HG03460 (cell line): ENCODE measurements at regions not wholly inside any gene's neighbourhood (a gene's known extent, or its start where the extent isn't known, plus 50 kb on each side); places are given as distances from the start of the nearest gene placed in this dataset.
"Not testable (repeated sequence)": the region's sequence is repeated elsewhere in the genome, so short reads cannot be mapped to it uniquely, and the experiment has no call there.

ENCODE experiments used
- ATAC-seq: cut with Tn5 transposase; IDR thresholded peaks from one replicate; pipeline ENCODE4 v1.9.1; 2021; ENCODE audit not compliant: unreplicated experiment

DNA sequence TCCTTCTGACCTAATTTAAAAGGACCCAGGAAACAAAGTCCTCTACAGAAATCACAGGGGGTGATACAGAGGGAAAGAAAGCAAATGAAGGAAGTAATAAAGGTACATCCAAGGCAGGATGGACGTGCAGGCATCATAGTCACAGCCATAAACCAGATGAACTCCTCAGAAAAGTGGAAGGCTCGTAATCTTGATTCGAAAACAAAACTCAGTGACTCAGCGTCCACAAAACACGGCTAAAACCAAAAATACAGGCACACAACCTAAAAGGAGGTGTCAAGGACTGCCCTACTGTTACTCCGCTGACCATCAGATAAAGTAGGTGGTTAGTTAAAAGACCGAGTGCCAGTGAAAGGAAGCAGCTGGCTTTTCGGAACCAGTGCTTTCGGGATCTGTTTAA lies 81.5 kb downstream of the TRIM69 start:
- not testable (repeated sequence) for ATAC-seq

DNA sequence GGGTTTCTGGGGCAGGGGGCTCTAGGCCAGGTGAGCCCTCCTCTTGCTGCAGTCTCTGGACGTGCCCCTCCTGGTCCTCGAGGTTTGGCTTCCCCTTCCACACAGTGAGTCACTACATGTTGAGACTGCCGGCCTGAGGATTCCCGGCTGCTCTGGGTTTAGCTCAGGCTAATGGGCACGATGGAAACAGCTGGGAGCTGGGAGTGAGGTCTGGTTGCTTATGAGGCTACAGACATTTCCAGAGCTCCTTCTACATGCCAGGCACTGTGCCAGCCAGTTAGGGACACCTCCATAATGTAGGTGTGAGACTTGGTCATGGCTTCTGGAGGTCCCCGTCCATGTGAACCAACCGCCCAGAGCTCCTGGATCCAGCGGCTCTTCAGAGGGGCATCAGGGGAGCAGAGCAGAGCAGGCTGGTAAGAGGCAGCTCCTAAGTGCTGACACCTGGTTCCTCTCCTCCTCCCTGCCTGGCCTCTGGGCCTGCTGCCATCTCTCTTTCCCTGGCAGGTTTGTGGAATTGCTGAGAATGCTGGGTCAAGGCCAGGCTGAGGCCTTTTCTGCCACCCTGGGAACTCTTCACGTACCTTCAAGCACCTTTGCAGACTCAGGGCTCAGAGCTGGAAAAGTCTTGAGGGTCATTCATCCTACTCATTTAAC lies 83.1 kb downstream of the TRIM69 start:
- ATAC-seq, result not testable (repeated sequence)

DNA sequence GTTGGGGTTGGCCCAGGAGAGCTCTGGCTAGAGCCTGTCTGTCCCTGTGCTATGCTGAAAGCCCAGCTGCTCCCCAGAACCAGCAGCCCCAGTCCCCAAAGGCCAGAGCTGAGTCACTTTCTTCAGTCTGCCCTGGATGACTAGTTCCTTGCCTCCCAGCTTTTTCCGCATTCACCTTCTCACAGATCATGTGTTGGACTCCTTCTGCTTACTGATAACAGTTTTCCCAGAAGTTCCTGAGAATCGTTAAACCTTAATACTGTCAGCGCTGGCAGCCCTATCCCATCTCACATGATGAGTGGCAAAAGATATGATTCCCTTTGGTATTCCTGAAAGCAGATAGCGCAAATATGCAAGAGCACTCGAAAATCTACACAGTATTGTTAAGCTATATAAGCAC lies 84.2 kb downstream of the TRIM69 start:
- not testable (repeated sequence) for ATAC-seq

DNA sequence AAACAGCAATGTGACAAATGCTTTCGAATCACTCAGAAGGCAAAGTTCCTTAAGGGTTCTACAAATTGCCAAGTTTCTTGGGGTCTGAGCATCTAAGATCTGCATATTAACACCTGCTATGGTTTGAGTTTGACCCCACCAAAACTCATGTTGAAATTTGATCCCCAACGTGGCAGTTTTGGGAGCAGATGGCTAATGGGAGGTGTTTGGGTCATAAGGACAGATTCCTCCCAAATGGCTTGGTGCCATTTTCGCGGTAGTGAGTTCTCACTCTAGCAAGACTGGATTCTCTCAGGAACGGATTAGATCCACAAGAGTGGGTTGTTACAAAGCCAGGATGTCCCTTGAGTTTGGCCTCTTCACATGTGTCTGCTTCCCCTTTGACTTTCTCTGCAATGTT lies 84.6 kb downstream of the TRIM69 start:
- ATAC-seq, result not testable (repeated sequence)

DNA sequence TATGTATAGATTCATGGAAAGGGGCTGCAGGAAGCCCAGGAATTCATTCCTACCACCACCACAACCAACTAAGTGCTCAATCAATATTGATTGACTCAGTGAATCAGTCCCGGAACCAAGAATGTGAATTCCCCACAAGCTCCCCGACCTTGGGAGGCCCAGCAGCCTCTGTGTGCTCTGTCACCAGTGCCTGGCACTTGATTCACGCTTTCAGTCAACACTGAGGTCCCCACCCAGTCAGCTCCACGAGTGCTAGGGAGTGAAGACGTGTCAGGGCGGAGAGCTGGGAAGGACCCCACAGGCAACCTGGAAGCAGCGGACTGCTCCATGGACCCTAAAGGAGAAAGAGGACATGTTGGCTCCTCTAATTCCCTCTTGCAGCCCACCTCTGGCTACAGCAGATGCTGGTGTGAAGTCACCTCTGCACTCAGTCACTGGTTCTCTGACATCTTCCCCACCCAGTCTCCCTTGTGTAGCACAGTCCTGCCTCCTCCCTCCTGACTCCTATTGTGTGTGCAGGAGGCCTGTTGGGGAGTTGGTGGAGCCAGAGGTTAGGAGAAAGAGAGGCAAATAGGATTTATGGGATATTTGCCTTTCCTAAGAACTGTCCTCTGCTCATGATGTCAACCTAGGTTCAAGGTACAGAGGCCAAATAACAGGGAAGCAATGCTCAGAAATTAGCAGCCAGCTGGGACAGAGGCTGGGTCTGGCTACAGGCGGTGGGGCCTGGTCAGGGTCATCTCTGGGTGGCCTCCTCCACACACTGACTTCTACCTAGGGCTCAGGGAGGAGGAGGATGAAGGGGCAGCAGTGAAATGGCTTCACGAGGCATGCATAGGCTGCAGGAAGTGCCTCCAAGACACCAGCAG lies 88.2 kb downstream of the TRIM69 start:
- ATAC-seq, result not testable (repeated sequence)

DNA sequence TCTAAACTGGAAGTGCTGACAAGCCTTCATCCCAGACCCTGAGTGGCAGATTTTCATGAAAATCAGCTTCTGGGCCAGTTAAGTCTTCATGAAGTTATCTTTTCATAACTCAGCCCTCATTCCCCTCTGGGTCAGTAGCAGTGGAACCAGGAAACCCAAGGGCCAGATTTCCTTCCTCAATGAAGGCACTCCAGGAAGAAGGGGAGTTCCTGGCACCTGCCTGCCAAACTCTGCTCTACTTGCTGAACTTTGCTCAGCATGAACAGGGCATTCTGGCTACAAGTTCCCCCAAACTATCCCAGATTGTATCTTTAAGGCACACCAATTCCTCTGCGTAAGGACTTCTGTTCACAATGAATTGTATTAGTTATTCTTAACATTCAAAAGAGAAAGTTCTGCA lies 90.3 kb downstream of the TRIM69 start:
- ATAC-seq, result not testable (repeated sequence)

DNA sequence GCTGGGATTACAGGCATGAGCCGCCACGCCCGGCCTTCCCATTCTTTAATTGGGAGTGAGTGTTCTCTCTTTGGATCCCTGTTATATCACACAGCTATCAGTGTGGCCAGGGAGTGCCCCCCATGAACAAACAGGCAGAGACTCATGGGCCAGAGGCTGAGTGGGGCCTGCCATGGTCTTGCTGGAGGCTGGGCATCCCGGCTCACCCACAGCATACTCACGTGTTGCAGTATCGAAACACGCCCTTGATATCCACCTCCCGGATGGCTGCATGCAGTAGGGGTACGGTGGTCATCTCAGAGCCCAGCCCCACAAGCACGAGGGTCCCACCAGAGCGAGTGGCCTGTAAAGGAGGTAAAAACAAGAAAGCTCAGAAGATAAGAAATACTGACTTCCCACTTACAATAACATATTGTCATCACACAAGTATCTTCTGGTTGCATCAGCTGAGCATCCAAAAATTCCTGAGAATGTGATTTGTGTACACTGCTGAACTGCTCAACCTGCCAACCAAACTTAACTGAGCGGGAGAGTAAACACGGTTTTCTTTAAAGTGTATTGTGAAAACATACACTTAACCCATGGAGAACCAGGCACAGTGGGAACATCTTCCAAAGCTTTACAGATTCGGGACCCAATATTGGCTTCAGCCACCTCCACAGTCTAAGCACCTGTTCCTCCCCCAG lies 92.0 kb downstream of the TRIM69 start:
- not testable (repeated sequence) for ATAC-seq

DNA sequence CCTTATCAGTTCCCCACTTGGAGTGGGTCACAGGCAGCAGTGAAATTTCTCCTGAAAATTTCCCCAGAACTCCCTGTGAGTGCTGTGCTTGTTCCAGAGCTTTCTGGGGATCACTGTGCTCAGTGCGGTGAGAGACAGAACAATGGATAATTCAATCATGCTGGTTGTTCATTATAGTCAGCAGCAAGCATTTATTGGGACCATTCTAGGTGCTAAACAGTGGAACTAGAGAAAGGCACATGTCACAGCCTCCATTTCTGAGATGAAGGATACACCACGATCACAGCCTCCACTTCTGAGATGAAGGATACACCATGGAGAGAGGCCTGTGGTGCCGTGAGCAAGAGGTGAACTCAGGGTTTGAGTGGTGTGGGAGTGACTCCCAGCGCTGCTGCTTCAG lies 92.8 kb downstream of the TRIM69 start:
- not testable (repeated sequence) for ATAC-seq

DNA sequence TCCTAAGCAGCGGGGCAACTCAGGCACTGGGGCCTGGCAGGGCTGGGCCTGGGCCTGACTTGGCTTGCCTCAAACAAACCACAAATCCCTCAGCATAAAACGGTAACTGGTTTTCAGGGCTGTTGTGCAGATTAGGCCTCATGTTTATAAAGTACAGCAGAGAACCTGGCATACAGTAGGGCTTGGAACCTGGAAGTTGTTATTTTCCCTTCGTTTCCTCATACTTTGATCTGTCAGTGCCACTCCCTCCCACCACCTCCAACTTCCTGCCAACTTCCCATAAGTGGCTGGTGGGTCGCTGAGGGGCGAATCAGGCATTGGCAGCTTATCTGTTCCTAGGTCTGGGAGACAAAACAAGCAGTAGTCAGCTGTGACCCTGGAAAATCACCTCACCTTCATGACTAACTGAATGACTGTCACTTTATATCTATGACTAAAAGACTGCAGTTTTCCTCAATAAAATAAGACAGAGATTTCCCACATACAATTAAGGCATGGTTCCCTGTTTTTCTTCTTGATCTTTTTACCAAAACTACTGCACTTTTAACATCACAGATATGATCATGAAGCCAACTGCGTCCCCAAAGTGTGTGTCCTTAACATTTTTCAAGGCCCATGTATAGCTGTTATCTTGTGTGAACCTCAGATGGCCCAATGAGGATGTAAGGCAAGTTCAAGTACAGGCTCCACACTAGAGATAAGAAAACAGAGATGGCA lies 94.5 kb downstream of the TRIM69 start:
- not testable (repeated sequence) for ATAC-seq

DNA sequence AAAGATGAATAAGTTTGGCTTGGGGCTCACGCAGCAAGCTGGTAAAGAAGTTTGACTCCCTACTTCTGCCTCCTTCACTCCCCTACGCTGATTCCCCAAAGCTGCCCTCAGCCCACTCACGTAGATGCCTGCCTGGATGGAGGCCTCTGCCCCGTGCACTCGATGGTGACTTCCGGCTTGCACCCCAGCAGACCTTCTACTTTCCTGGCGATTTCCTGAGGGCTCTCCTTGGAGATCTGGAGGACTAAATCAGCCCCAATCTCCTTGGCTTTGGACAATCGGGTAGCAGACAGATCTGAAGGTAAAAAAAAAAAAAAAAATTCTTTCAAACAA lies 95.0 kb downstream of the TRIM69 start:
- not testable (repeated sequence) for ATAC-seq

DNA sequence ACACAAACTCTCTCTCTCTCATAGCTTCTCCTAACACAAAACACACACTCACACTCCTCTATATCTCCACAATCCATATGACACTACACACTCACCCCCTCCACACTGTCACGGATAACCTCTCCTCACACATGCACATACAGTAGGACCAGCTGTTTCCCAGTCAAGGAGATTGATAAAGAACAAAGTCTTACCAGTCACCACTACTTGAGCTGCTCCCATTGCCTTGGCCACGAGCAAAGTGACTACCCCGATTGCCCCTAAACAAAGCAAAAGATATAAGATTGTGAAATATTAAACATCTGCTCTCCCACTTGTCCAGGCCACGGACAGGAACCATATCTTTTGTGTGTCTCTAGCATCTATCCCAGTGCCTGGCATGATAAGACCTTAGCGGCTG lies 95.8 kb downstream of the TRIM69 start:
- ATAC-seq, result not testable (repeated sequence)

DNA sequence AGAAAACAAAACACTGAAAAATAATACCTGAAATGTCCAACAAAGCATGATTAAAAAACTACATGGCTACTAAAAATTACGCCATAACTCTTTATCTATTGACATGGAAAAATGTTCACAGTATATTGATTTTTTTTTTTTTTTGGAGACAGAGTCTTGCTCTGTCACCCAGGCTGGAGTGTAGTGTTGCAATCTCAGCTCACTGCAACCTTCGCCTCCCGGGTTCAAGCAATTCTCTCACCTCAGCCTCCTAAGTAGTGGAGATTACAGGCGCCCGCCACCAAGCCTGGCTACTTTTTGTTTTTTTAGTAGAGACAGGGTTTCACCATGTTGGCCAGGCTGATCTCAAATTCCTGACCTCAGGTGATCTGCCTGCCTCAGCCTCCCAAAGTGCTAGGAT lies 96.8 kb downstream of the TRIM69 start:
- not testable (repeated sequence) for ATAC-seq

DNA sequence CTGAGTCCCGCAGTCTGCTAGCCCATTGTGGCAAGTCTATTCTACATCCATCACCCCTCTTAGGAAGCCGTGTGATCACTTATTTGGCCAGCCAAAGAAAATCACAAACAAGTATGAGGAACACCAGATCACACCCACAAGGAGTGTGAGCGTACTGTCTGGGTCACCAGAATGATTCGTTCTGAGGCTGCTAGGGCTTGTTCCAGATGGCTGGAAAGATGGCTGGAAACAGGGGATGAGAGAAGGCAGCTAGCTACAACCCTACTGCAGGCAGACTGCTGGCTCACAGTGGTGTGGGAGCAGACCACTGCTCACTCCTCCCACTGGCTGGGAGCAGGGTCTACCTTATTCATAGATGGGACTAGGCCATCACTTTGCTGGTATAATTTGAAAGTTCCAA lies 97.4 kb downstream of the TRIM69 start:
- ATAC-seq, result not testable (repeated sequence)

DNA sequence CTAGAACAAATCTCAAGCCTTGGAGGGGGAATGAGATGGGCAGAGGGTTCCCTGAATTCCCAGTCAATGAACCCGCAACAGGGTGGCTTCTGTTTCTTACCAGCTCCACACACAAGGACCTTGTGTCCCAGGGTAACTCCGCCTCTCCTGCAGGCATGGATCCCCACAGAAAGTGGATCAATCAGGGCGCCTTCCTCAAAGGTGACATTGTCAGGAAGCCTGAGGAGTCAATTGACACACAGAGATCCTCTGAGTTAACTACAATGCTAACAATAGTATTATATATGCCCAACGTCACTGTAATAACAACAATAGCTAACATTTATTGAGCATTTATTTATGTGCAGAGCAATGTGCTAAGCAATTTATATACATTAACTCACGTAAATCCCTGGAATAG lies 98.8 kb downstream of the TRIM69 start:
- not testable (repeated sequence) for ATAC-seq

DNA sequence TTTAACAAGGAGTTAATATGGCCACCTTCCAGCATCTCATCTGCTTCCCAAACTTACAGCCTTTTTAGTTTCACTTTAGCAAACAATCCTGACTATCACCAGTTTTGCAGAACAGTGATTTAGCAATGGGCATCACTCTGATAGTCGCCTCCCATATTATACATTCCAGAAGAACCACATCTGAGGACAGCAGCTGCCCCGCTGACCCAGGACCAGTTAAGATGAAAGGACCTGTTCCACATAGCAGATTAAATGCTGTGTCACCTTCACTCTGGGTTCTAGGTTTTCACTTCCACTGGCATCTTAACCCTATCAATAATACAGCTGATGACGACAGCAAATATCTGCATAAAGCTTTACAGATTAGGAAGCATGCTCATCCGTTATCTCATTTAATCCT lies 99.8 kb downstream of the TRIM69 start:
- ATAC-seq, result no peak

DNA sequence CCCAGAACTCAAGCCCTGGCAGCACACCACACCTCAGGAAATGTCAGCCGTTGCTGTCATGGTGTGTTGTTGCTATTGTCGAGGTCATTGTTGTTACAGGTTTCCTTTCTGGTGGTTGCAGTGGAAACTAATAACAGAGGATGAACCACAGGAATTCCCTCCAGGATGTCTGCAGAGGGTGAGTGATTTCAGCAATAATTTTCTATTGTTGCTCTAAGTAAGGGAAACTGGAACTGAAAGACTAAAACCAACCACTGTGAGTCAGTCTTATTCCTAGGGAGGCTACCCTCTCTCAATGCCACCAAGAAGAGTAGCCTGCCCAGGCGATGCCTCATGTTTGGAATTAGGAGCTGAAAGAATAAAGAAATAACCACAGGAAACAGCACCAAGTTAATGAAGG lies 102.6 kb downstream of the TRIM69 start:
- not testable (repeated sequence) for ATAC-seq

DNA sequence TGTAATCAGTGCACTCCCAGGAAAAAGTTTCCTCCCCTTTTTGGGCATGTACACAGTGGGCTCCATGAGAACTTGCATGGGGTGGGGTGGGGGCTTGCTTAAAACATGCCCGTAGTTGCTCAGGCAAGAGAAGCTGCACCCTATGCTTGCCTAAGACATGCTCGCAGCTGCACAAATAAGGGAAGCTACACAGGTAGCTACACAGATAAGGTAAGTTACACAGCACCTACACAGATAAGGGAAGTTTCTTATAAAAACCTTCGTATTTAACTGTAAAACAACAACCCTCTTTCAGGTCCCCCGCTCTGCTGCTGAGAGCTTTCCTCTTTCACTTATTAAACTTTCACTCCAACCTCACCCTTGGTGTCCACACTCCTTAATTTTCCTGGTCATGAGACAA lies 105.4 kb downstream of the TRIM69 start:
- not testable (repeated sequence) for ATAC-seq

DNA sequence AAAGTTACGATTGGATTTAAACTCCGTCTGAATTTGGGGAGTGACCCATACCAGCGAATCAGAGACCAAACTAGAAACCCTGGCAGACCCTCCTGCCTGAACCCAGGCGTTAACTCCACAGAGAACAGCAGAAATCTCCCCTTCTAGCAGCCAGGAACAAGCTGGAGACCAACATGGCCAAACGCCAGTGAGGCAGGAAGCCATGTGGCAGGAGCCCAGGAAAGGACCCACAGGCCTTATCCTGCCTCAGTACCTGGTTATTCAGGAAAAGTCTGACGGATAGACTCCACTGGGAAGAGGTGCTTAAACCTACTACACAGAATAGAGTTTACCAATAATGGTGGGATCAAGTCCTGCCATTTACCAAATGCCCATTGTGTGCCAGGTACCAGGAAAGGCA lies 106.6 kb downstream of the TRIM69 start:
- ATAC-seq, result not testable (repeated sequence)

DNA sequence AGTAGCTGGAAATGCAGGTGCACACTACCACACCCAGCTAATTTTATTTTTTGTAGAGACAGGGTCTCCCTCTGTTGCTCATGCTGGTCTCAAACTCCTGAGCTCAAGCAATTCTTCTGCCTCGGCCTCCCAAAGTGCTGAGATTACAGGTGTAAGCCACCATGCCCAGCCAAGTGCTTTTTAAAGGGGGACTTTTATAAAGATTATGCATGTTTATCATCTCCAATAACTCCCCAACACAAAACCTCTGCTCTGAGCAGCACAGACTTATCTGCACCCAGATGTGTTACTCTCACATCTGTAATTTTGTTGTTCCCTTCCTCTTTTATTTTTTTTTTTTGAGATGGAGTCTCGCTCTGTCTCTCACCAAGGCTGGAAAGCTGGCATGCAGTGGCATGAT lies 108.6 kb downstream of the TRIM69 start:
- not testable (repeated sequence) for ATAC-seq

DNA sequence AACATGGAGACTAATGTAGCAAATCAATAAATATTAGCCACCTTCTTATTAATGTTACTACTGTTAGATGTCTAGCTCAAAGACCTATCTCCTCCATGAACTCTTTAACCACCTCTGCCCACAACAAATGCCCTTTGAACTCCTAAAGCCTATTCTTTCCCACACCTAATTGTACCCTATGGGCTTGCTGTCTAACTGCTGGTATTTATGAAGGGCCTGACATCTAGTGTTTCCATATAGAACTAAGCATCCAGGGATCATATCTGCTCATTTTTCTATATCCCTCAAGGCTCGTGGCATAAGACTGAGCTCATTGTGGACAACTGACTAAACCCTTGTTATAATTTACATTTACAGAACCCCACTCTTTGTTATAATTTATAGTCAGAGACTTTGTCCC lies 109.8 kb downstream of the TRIM69 start:
- ATAC-seq, result not testable (repeated sequence)

DNA sequence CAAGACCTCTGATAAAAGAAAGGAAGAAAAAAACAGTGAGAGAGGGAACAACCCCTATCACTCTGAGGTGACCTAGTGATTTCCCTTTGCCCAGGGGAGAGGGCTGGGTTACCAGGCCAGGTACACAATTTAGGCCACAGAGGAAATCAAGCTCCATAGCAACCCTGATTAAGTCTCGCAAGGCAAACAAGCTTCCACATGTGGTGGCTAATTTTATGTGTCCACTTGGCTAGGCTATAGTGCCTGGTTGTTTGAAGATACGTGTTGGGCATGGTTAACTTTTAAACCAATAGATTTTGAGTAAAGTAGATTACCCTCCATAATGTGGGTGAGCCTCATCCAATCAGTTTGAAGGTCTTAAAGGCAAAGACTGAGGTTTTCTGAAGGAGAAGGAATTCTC lies 108.9 kb upstream of the TERB2 start:
- ATAC-seq, result not testable (repeated sequence)
